CD4-positive, alpha-beta T cell treated with Interleukin-2 at 100 ng/mL for 4 hours (primary cell): ENCODE measurements at regions not wholly inside any gene's neighbourhood (a gene's known extent, or its start where the extent isn't known, plus 50 kb on each side); places are given as distances from the start of the nearest gene placed in this dataset.
"Not testable (repeated sequence)": the region's sequence is repeated elsewhere in the genome, so short reads cannot be mapped to it uniquely, and the experiment has no call there.

Experiments
- DNase-seq: peaks from one replicate; pipeline ENCODE4 v3.0.0-alpha.2; 2020; ENCODE audit warnings: low spot score

DNA sequence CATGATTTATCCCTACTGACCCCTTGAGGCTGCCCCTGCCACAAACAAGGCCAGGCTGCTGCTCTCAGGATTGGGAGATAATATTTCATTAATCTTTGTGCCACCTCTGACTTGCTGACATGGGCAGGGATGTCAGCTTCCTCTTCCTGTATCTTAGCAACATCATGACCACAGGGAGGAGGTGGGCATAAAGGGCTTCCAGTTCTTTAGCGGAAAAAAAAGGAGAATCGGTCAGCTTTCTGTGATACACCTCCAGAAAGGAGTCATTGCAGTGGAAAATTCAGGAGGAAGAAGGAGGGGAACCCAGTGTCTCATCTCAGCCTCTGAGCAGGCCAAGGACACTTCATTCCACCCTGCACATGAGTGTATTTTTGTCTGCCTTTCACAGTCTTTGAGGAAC, 206.8 kb upstream of the SDK2 start:
- DNase-seq = no peak

GRCh38 chr17:73851921-73852320, 207.7 kb upstream of the SDK2 start:
- DNase-seq = no peak

GRCh38 chr17:73855720-73856333, 211.6 kb upstream of the SDK2 start:
- DNase-seq = no peak

DNA sequence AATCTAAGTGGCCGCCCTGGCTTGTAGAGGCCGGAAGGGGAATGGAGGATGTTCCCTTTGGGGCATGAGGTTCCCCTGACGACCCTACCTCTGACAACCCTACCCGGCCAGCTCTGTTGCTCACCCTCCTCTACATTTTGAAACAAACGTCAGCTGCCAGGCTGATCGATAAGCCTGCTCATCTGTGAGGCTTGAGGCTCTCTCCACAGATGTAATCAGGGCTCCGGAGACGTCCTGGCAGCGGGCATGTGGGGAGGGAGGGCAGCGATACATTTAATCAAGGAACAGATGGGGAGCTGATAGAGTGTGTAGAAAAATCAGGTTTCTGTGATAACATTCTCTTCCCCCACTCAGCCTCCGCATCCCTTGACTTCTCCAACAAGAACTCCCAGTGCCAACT, 212.3 kb upstream of the SDK2 start:
- DNase-seq = no peak

- not testable (repeated sequence) for DNase-seq
These were observed 215.3 kb upstream of the SDK2 start for GRCh38 chr17:73859439-73860008.

DNA sequence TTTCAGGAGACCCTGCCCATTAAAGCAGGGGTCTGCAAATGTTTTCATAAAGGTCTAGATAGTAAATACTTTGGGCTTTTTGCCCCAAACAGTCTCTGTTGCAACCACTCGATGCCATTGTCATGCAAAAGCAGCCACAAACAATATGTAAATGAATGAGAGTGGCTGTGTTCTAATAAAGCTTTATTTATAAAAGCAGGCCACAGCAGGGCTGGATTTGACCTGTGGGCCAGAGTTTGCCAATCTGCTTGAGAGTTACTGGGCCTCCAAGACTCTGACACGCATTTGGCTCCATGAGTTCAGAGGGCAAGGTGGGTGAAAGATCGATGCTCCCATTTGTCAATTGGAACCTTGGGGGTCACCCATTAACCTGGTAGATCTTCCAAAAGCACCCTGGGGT, 217.3 kb upstream of the SDK2 start:
- no peak for DNase-seq

GRCh38 chr17:73863761-73864535, 219.7 kb upstream of the SDK2 start:
- no peak for DNase-seq

DNA sequence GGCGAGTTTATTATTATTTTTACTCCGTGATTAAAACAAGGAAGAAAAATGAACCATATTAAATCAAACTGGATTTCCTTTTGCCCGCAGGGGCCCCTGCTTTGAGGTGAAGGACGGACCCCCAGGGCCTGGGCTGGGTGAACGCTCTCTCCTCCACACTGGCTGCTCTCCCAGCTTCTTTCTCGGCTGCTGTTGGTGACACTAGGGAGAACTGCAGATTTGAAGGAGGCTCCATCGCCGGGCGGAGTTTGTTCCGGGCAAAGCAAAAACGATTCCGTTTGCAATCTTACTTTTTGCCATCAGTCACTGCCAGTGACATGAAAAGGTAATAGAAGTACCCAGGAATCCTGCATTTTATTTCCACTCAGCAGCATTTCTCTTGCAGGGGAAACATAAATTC, 221.6 kb upstream of the SDK2 start:
- no peak for DNase-seq

DNA sequence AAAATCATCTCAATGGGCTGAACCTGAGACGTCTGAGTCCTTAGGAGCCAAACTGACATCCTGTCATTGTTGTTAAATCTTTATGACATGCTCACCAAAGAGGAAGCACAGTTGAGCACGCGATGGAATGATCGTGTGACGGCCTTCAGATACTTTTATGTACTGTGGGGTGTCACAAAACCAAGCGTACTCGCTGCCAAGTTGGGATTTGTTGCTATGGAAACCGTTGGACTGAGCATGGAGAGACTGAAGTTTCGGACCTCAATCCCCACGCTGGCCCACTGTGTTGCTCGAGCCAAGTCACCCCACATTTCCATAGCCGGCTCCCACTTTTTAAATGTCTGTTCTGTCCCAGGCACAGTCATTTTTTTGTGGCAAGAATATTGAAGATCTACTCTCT, 222.8 kb upstream of the SDK2 start:
- no peak for DNase-seq

- no peak for DNase-seq
These were observed 225.8 kb upstream of the SDK2 start for GRCh38 chr17:73870068-73870467.

- DNase-seq = no peak
These were observed 226.2 kb upstream of the SDK2 start for GRCh38 chr17:73870473-73870872.

DNA sequence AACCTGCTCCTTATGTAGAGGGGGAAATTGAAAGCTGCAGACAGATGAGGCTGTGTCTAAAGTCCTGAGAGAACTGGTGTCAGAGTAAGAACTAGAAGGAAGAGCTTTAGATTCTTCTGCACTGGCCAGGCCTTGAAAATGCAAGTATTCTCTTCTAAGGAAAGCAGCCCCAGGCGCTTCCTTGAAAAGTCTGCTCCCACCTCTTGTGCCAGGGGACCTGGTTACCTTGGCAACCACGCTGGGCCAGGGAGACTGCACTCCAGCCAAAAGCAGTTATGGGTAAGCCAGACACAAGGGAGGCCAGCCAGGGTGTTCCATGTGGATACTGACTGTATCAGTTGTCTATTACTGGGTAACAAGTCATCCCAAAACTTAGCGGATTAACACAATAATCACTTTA, 228.6 kb upstream of the SDK2 start:
- DNase-seq = no peak

GRCh38 chr17:73874008-73874720, 229.9 kb upstream of the SDK2 start:
- DNase-seq = no peak

- DNase-seq = no peak
These were observed 231.1 kb upstream of the SDK2 start for GRCh38 chr17:73875346-73875745.

DNA sequence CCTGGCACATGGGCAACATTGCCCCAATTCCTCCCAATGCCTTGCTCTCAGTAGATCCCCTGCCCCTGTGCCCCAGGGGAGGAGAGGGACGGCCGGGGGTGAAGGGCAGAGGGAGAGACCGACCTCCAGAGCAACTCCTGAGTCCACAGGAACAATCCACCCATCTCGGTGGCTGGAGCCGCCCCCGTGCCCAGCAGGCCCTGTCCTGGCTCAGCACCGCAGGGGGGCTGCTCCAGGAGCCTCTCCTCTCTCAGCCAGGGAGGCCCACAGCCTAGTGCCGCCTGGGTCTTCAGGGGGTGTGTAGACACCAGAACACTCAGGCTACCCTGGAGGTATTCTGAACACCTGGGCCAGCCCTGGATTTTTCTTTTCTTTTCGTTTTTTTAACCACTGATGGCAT, 233.7 kb upstream of the SDK2 start:
- no peak for DNase-seq

DNA sequence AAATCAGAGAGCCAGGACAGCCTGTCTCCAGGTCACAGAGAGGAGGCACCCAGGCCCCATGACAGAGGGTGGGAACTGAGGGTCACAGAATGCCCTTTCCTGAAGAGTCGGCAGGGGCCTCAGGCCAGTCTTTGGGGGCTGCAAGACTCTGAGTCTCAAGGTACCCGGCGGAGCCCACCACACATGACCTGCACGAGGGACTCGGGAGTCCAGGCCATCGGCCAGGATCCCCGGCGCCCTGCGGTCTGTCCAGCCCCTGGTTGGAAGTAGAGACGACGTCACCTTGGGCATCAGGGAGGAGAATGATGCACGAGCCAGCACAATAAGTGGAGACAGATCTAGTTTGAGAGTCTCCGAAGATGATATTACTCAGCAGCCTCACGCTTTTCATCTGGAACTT, 234.7 kb upstream of the SDK2 start:
- no peak for DNase-seq

DNA sequence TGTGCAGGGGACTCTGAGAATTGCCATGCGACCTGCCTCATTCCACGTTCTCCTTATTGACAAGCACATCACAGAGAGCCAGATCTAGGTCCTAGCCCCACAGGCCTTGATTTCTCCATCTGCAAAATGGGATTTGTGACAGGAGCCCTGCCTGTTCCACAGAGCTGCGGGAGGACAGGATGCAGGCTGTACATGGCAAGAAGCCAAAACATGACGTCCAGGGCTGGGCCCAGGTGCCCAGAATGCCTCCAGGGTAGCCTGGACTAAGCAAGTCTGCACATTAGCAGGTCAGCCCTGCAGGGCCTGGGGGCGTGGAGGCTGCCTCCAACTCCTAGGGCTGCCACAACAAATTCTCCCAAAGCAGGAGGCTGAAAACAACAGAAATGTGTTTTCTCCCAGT, 235.7 kb upstream of the SDK2 start:
- DNase-seq = no peak

DNA sequence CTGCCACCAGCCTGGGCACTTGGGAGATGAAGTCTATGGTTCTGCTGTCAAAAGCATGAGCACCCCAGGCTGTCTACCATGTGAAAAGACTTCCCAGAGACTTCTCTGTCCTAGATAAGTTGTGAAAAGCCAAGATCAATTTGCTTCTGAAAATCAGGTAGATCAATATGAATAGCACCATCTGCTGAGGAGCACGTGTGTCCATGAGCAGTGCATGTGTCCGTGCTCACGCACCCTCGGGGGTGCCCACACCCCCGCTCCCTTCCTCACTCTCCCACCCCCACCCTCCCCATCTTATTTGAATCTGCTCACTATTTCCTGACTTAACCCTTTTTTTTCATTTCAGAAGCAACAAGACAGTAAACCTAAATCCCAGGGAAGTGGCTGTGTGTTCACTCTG, 238.3 kb upstream of the SDK2 start:
- no peak for DNase-seq

DNA sequence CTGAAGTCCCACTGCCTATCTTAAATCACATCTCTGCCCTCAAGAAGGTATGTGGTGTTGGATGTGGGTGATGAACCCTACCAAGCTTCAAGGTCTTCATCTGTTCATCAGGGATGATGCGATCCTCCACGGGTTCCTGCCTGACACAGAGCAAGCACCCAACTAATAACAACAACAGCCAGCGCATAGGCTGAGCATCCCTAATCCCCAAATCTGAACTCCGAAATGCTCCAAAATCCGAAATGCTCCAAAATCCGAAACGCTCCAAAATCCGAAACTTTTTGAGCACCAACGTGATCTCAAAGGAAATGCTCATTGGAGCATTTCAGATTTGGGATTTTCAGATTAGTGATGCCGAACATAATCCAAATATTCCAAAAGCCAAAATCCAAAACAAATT, 238.9 kb upstream of the SDK2 start:
- no peak for DNase-seq

- no peak for DNase-seq
These were observed 243.5 kb upstream of the SDK2 start for GRCh38 chr17:73887739-73888138.

DNA sequence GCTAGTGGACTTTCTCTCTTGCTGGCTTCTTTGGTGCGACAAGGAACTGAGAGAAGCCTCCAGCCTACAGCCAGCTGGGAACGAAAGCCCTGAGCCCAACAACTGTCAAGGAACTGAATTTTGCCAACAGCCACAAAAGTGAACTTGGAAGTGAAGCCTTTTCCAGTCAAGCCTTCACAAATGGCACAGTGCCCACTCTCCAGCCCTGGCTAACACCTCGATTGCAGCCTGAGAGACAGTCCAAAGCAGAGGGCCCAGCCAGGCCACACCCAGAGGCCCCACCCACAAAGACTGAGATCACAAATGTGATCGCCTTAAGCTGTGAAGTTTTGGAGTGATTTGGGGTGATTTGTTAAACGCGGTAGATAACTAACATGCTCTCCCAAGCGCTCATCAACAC, 244.6 kb upstream of the SDK2 start:
- DNase-seq = no peak

GRCh38 chr17:73889439-73889838, 245.2 kb upstream of the SDK2 start:
- no peak for DNase-seq

- no peak for DNase-seq
These were observed 246.7 kb upstream of the SDK2 start for GRCh38 chr17:73890831-73891405.
